ENCODE measurements at regions not wholly inside any gene's neighbourhood (a gene's known extent, or its start where the extent isn't known, plus 50 kb on each side); places are given as distances from the start of the nearest gene placed in this dataset.
"Not testable (repeated sequence)": the region's sequence is repeated elsewhere in the genome, so short reads cannot be mapped to it uniquely, and the experiment has no call there.

DNA sequence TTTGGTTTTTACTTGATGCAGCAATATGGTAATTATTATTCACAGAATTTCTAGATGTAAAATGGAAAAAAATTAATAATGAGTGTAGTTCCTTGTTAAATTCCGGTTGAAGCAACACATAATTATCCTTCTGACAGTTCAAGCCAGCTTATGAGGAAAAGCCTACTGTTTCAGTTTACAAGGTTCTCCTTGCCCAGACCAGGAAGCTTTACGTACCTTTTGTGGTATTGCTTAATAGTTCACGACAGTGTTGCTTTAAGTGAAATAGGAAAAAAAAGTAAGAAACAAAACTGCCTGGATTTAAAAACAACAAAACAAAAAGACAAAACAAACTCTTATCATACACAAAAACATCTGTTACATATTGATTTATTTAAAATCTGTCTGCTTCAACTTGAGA is 547.3 kb upstream of the C9orf72 start:
- no peak overlapping the region for H3K27ac ChIP-seq
- TF ChIP-seq ZFX (IDR thresholded peaks at IDR 0.05), result no peak
- TF ChIP-seq, protein P1, sequence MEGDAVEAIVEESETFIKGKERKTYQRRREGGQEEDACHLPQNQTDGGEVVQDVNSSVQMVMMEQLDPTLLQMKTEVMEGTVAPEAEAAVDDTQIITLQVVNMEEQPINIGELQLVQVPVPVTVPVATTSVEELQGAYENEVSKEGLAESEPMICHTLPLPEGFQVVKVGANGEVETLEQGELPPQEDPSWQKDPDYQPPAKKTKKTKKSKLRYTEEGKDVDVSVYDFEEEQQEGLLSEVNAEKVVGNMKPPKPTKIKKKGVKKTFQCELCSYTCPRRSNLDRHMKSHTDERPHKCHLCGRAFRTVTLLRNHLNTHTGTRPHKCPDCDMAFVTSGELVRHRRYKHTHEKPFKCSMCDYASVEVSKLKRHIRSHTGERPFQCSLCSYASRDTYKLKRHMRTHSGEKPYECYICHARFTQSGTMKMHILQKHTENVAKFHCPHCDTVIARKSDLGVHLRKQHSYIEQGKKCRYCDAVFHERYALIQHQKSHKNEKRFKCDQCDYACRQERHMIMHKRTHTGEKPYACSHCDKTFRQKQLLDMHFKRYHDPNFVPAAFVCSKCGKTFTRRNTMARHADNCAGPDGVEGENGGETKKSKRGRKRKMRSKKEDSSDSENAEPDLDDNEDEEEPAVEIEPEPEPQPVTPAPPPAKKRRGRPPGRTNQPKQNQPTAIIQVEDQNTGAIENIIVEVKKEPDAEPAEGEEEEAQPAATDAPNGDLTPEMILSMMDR (conservative IDR thresholded peaks at IDR 0.05), result no peak

DNA sequence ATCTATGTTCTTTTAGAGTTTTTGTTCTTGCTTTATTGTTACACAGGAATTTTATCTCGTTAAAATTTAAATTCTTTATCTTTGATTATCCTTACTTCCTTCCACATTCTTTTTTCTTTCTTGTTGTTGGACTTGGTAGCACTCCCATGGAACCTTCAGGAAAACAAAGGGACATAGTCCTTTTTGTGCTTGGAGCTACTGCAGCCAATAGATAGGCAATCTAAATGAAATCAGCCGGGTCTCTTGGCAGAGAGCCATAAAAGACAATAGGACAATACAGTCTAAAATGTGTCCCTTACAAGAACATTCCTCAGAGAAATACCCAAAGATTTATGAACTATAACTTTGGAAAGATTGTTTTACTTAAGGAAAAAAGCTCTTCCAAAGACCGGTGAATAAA is 548.1 kb upstream of the C9orf72 start:
- no peak overlapping the region for H3K27ac ChIP-seq
- TF ChIP-seq, protein P1 (conservative IDR thresholded peaks at IDR 0.05), result no peak
- TF ChIP-seq ZFX (IDR thresholded peaks at IDR 0.05), result no peak

DNA sequence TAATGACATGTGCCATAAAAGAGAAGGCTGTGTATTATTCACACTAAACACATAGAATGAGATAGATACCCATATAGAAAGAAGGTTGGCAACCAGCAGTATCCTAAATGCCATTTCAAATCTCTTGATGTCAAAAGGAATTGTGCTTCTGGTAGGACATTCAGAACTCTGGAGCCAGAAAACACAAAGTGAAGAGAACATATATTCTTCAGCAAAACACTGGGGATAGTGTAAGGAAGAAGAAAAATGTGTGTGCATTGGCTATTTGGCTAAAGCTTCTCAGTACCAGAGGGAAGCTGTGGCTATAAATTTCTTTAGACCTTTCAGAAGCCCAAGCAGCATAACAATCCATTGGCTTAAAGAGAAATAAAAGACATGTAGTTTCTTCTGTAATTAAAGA is 551.6 kb upstream of the C9orf72 start:
- TF ChIP-seq ZFX (IDR thresholded peaks at IDR 0.05), result no peak
- TF ChIP-seq, protein P1 (conservative IDR thresholded peaks at IDR 0.05), result no peak

DNA sequence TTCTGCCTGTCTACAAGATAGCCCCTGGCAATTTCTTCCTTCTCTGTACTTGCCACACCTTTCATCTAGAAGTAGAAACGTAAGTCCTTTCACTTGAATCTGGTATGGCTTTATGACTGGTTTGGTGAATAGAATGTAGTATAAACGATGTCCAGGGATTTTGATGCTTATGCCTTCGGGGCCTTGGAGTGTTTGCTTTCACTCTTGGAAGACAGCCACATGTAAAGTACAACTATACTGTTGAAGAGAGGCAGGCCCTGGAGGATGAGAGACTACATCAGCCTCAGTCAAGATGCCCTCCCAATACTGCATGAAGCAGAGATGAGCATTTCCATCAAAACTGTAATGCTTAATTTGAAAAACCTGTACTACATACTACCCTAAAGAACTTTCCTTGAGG is 553.8 kb upstream of the C9orf72 start:
- H3K27ac ChIP-seq, result no peak overlapping the region
- TF ChIP-seq ZFX (IDR thresholded peaks at IDR 0.05), result no peak
- TF ChIP-seq, protein P1 (conservative IDR thresholded peaks at IDR 0.05), result no peak

More for the DNA sequence above, 551.6 kb upstream of the C9orf72 start:
- H3K27ac ChIP-seq, result no peak overlapping the region

DNA sequence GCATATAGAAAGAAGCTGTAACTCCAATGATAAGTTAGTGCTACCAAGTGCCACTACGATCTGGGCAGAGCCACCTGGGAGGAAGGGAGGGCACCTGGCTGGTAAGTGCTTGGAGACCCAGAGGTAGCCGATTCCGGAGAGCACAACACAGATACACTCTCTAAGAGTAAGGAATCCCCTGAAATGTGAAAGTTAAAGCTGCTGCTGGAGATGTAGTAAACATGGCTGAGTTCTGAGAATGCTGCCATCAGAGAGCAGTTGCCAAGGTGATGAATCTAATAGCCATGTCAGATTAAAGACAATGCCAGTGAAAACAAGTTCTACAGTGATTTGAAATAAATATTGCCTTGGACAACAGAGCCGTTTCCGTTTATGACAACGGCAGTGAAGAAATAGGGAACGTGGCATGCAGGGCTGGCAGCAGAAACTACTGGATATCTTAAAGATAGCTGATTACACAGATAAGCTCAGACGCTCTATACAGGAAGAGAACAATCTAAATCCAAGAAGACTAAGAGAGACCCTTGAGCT is 561.2 kb upstream of the C9orf72 start:
- TF ChIP-seq ZFX (IDR thresholded peaks at IDR 0.05), result no peak
- TF ChIP-seq, protein P1 (conservative IDR thresholded peaks at IDR 0.05), result no peak
- H3K27ac ChIP-seq, result no peak overlapping the region

DNA sequence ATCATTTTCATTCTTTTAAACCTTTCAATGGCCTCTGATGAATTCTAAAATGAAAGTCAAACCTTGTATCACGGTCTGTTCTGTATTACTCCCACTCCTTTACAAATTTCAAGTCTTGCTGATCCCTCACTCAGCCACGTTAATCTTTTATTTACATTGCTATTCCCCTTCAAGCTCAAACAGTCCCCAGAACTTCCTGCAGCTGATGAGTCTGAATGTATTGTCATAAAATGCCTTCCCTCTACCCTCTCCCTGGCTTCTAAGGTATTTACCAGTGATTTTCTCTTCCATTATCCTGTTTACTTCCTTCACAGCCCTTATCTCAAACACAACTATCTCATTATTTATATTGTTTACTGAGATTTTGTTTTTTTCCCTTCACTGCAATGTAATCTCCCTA is 562.3 kb upstream of the C9orf72 start:
- TF ChIP-seq, protein P1 (conservative IDR thresholded peaks at IDR 0.05), result no peak
- TF ChIP-seq ZFX (IDR thresholded peaks at IDR 0.05), result no peak
- no peak overlapping the region for H3K27ac ChIP-seq

DNA sequence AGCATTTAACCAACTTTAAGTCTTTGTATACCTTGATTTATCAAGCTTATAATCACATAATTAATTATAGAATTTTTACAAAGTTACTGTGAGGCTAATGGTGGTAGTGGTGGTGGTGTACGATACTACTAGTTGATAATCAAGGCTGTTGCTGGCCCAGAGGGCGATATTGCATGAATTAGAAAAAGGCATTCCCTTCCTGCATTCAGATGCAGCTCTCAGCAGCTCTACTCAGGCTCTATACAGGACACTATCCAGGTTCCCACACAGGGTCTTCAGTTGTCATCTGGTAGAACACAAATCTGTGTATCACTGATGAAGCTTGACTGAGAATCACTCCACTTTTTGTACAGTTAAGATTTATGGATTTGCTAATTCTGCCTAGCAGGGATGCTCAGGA is 562.8 kb upstream of the C9orf72 start:
- no peak for TF ChIP-seq ZFX (IDR thresholded peaks at IDR 0.05)
- TF ChIP-seq, protein P1 (conservative IDR thresholded peaks at IDR 0.05), result no peak
- no peak overlapping the region for H3K27ac ChIP-seq

DNA sequence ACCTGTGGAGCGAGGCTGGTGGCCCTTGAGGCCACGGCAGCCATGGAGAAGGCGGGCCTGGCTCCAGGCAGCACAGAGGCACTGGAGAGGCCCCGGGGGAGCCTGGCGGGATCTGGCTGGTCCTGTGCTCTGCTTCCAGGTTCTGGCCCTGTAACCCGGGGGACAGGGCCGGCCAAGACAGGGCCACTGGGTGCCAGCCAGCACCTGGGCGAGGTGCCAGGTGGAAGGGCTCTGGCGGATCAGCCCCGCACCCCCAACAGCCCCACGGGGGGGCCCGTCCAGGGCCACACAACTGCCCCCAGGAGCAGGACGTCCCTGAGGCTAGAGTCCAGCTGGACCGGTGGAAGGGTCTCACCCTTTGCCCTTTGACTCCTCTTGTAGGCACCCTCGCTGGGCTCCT is 574.1 kb upstream of the C9orf72 start:
- not testable (repeated sequence) for H3K27ac ChIP-seq

DNA sequence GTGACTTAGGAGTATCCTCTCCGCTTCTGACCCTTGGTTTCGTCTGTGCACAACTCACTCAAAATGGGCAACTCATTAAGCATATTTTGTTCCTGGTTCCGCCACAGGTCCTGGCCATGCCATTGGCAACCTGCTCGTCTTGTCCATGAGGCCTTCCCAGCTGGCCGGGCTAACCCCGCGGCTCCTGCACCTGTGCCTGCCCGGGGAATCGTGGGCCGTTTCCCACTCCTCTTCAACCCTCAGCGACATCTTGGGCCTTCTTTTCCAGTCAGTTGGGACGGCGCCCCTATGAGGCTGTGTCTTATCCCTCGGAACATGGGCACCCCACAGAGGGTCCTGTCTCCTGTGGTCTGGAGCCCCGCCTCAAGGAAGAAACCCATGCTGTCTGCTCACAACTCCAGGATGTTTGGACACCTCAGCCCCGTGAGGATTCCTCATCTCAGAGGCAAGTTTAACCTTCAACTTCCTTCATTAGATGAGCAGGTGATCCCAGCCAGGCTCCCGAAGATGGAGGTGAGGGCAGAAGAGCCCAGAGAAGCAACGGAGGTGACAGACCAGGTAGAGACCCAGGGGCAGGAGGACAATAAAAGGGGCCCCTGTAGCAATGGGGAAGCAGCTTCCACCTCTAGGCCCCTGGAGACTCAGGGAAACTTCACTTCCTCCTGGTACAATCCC is 574.8 kb upstream of the C9orf72 start:
- H3K27ac ChIP-seq, result not testable (repeated sequence)

DNA sequence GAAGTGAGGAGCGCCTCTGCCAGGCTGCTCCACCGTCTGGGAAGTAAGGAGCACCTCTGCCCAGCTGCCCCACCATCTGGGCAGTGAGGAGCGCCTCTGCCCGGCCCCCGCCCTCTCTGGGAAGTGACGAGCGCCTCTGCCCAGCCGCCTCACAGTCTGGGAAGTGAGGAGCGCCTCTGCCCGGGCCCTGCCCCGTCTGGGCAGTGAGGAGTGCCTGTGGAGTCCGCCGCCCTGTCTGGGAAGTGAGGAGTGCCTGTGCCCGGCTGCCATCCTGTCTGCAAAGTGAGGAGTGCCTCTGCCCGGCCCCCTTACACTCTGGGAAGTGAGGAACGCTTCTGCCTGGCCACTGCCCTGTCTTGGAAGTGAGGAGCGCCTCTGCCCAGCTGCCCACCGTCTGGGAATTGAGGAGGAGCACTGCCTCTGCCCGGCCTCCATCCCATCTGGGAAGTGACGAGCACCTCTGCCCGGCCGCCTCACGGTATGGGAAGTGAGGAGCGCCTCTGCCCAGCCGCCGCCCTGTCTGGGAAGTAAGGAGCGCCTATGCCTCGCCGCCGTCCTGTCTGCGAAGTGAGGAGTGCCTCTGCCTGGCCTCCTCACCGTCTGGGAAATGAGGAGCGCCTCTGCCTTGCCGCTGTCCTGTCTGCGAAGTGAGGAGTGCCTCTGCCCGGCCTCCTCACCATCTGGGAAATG is 576.2 kb upstream of the C9orf72 start:
- not testable (repeated sequence) for H3K27ac ChIP-seq

All from C4-2B (cell line).